SJSA1 (cell line): ENCODE measurements at regions not wholly inside any gene's neighbourhood (a gene's known extent, or its start where the extent isn't known, plus 50 kb on each side); places are given as distances from the start of the nearest gene placed in this dataset.

ENCODE experiments used
- DNase-seq, 2 experiments: peaks; one replicate each; pipeline ENCODE4 v3.0.0-alpha.2; 2015 to 2020; ENCODE audit warnings: low spot score in 2 of 2, low read depth in 1 of 2
- H3K27ac ChIP-seq: fragments of 250-450 bp; sonication (Bioruptor Pico); 2 replicates; pipeline ENCODE4 v1.5.1; 2020; ENCODE audit warnings: mild to moderate bottlenecking, moderate library complexity
- H3K27me3 ChIP-seq: fragments of 250-450 bp; sonication (Bioruptor Pico); replicated peaks from 2 replicates; pipeline ENCODE4 v1.5.1; 2020; ENCODE audit warnings: mild to moderate bottlenecking, moderate library complexity
- H3K36me3 ChIP-seq: fragments of 250-450 bp; sonication (Bioruptor Pico); 2 replicates; pipeline ENCODE4 v1.5.1; 2020; ENCODE audit warnings: mild to moderate bottlenecking
- H3K4me1 ChIP-seq: fragments of 250-450 bp; sonication (Bioruptor Pico); replicated peaks from 2 replicates; pipeline ENCODE4 v1.6.1; 2021; ENCODE audit warnings: mild to moderate bottlenecking
- H3K4me3 ChIP-seq: fragments of 250-450 bp; sonication (Bioruptor Pico); 2 replicates; pipeline ENCODE4 v1.5.1; 2020; ENCODE audit warnings: mild to moderate bottlenecking
- H3K9me3 ChIP-seq: fragments of 250-450 bp; sonication (Bioruptor Pico); replicated peaks from 2 replicates; pipeline ENCODE4 v1.5.1; 2020; ENCODE audit warnings: mild to moderate bottlenecking

DNA sequence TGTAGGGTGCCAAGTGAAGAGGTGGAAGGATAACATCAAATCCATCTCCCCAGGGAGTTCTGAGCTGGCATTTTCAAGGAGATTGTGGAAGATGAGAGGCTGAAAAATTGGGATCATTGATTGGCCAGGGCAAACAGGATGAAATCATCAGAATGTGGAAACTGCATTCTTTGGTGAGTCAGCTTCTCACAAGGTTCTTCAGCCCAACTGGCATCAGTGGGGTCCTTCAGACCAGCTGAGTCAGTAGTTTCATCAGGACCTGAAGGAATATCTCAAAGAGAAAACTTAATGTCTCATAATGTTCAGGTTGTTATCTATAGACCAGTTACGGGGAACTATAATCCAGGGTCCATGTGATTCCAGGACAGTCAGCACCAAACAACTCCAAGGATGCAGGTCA is 195.8 kb downstream of the HAO1 start:
- H3K27ac ChIP-seq: no peak overlapping the region
- H3K4me1 ChIP-seq: peaks cover 11% of the 10 kb centered on the region
- H3K36me3 ChIP-seq: no peaks in the 10 kb centered on the region
- no peak for DNase-seq
- no peaks in the 10 kb centered on the region for H3K27me3 ChIP-seq
- 0 out of 2 replicates have a peak, but pooled peaks cover 2% of the 10 kb centered on the region for H3K9me3 ChIP-seq
- H3K4me3 ChIP-seq: no peak overlapping the region

DNA sequence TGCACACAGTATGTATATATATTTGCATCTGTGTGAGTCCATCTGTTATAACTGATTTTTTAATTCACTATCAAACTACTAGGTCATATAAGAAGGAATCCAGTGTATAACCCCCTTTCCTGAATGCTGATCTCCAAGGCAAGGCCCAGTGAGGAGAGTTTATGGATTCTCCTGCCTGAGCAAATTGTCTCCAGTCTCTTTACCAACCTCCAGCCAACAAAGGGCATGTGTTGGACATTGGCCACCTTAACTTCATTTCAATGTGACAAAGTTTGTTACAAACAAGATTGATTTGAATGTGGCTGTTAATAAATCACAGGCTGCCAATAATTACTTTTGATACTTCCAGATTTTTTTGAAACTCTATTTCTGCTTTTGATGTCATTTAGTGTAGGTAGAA is 191.6 kb downstream of the HAO1 start:
- Histone ChIP-seq H3K27me3 (no peaks in the 10 kb centered on the region), H3K9me3 (0 out of 2 replicates have a peak, but pooled peaks cover 2% of the 10 kb centered on the region), H3K4me3 (no peak overlapping the region), H3K4me1 (no peaks in the 10 kb centered on the region), H3K27ac (no peak overlapping the region), H3K36me3 (no peaks in the 10 kb centered on the region)
- DNase-seq: no peak

DNA sequence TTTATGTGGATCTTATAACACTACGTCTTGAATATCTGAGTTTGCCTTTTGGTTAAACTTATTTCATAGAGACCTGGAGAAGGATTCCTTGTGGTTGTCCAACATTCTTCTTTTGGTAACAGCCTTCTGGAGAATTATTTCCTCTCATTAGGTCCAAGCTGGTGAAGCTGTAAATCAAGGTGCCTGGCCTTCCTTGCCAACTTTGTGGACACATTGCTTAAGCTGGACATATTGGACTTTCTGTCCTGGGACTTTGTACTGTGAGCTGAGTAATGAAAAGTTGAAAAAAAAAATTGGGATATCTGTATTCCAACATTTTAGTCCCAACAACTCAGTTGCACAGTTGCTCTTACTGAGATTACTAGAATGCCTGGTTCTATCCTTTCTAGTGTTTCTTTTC is 186.2 kb downstream of the HAO1 start:
- H3K9me3 ChIP-seq: no peaks in the 10 kb centered on the region
- peaks cover 4% of the 10 kb centered on the region for H3K4me1 ChIP-seq
- no peak for DNase-seq
- no peaks in the 10 kb centered on the region for H3K36me3 ChIP-seq
- no peak overlapping the region for H3K4me3 ChIP-seq
- no peak overlapping the region for H3K27ac ChIP-seq
- H3K27me3 ChIP-seq: no peaks in the 10 kb centered on the region

DNA sequence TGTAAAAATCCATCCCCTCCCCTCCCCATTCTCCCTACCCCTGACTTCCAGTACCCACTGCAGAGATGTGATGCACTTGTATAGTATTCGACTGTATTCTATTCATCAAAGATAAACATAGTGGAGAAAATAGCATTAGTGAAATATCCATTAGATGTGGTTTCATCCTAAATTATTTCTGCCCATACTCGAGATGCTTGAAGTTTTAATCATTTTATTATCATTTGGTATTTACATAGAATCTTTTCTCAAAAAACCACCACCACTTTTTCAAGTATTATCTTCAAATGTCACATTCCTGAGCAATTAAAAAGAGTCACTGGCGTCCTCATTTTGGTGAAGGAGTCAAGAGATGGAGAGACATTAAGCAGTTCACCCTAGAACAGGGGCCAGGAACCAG is 181.9 kb downstream of the HAO1 start:
- Histone ChIP-seq H3K4me1 (peaks cover 10% of the 10 kb centered on the region), H3K27ac (peak overlapping the region; percentile 30), H3K27me3 (no peaks in the 10 kb centered on the region), H3K4me3 (no peak overlapping the region), H3K36me3 (no peaks in the 10 kb centered on the region), H3K9me3 (no peaks in the 10 kb centered on the region)
- peak in 1 of 2 experiments; percentile 41 for DNase-seq

DNA sequence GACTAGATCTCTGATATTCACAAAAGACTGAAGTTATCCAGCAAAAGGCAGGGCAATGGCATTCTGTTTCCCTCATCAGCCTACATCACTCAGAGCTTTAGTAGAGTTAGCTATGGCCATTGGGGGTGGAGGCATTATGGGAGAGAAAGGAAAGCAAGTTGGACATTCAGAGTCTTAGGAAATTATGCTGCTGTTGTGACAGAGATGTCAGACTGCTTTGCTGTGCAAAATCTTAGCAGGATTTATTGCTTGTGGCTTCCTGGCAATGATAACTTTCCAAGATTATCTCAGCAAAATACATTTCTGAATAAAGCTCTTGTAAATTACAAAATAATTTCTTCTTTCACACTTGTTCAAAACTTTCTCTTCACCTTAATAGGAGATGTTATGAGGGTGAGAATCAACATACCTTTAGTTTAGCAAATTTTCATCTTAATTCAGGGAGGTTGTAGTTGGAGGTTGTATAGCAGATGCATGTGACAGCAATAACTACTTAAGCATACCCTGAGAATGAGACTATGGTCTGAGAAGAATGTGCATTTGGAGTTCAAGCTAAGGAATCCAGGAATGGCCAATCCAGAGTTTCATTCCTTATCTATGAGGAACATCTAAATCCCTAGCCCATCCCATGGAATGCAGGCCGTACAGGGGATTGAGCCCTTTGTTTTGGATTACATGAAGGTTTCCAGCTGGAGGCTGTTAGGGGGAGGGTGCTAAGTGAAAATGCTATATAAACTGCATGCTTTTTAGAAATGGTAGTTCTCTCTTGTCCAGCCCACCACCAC is 179.8 kb downstream of the HAO1 start:
- no peak overlapping the region for H3K27ac ChIP-seq
- DNase-seq: no peak
- no peak overlapping the region for H3K4me3 ChIP-seq
- no peaks in the 10 kb centered on the region for H3K36me3 ChIP-seq
- H3K4me1 ChIP-seq: peaks cover 10% of the 10 kb centered on the region
- no peaks in the 10 kb centered on the region for H3K9me3 ChIP-seq
- no peaks in the 10 kb centered on the region for H3K27me3 ChIP-seq

DNA sequence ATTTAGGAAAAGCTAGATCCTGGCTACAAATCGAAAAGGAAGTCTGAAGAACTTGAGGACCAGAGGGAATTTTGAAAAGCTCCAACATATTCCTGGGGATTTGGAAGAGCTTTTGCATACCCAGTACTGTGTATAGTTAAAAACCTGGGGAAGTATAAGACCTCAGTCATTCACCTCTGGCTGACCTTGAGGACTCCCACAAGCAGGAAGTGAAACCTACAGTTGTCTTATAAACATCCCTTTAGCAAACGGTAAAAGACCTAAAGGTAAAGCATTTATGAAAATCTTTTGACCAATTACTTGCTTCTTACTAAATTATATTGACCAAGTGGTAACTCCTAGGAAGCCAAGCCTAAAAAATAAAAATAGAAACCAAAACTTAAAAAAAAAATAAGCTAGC is 175.0 kb downstream of the HAO1 start:
- Histone ChIP-seq H3K4me1 (no peaks in the 10 kb centered on the region), H3K9me3 (no peaks in the 10 kb centered on the region), H3K27ac (no peak overlapping the region), H3K27me3 (no peaks in the 10 kb centered on the region), H3K4me3 (no peak overlapping the region), H3K36me3 (no peaks in the 10 kb centered on the region)
- no peak for DNase-seq

DNA sequence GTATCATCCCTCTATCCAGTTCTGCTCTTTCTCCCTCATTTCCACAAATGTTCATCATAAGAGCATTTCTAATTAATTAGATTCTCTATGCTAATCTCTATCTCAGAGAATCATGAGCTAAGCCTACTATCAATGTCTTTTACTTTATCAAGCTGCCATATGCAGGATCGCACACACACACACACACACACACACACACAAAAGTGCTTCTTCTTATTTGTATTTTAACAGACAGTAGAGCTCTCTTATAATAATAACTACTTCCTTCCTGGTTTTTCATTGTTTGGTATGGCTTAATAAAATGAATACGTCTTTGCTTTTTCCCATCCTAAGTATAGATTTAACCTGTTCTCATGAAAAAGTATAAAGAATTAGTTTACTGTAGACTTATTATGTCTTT is 170.2 kb downstream of the HAO1 start:
- no peaks in the 10 kb centered on the region for H3K27me3 ChIP-seq
- no peaks in the 10 kb centered on the region for H3K4me1 ChIP-seq
- no peak overlapping the region for H3K4me3 ChIP-seq
- H3K9me3 ChIP-seq: no peaks in the 10 kb centered on the region
- no peaks in the 10 kb centered on the region for H3K36me3 ChIP-seq
- DNase-seq: no peak
- H3K27ac ChIP-seq: no peak overlapping the region

DNA sequence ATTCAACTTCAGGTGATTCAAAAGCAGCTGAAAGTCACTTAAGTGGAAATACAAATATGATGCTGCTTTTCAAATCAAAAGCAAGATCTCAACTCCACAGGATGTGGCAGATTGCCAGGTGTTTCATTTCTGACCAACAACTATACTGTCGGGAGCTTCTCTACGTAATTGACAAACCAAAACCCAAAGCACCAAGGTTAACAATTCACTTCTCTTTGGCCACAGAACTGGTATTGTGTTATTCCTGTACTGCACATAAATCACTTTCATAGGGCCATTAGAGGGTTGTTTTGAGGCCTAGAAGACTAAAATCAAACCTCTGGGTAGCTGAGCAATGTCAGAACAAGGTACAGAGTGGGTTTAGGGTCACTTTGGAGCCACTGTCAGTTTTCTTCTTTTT is 169.7 kb downstream of the HAO1 start:
- no peak for DNase-seq
- H3K4me1 ChIP-seq: no peaks in the 10 kb centered on the region
- H3K4me3 ChIP-seq: no peak overlapping the region
- H3K27me3 ChIP-seq: no peaks in the 10 kb centered on the region
- no peak overlapping the region for H3K27ac ChIP-seq
- H3K36me3 ChIP-seq: no peaks in the 10 kb centered on the region
- H3K9me3 ChIP-seq: no peaks in the 10 kb centered on the region

DNA sequence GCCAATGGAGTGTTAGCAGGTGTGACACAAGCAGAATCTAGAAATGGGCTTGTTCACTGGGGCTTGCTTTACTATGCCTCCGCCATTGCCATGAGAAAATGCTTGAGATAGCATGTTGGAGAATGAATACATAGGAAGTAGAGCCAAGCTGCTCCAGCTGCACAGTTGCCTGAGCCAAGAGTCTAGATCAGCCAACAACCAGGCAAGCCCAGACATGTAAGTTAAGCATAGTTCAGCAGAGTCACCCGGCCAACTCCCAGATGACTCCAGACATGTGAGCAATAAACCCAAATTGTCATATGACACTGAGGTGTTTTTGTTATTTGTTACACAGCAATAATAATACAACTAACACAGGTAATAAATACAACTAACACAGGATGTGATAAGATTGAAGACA is 167.9 kb downstream of the HAO1 start:
- H3K9me3 ChIP-seq: no peaks in the 10 kb centered on the region
- DNase-seq: no peak
- no peak overlapping the region for H3K27ac ChIP-seq
- no peaks in the 10 kb centered on the region for H3K27me3 ChIP-seq
- H3K4me3 ChIP-seq: no peak overlapping the region
- no peaks in the 10 kb centered on the region for H3K36me3 ChIP-seq
- no peaks in the 10 kb centered on the region for H3K4me1 ChIP-seq

DNA sequence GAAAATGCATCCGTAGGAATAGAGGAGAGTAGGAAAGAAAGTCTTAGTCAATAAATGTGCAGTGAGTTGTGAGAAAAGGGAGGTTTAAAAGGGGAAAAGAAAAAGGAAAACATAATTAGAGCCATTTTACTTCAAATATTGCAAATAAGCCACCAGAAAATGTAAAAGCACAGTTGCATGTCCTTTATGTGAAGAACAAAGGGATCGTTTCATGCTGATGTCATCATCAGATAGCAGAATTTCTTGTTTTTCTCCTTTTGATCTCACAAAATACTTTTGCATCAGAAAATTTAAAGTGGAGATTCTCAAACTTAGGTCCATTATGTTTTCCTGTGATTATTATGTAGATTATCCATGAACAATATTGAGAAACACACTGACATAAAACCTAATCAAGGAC is 166.7 kb downstream of the HAO1 start:
- no peaks in the 10 kb centered on the region for H3K36me3 ChIP-seq
- no peaks in the 10 kb centered on the region for H3K27me3 ChIP-seq
- H3K9me3 ChIP-seq: no peaks in the 10 kb centered on the region
- no peak overlapping the region for H3K4me3 ChIP-seq
- H3K27ac ChIP-seq: no peak overlapping the region
- DNase-seq: no peak
- H3K4me1 ChIP-seq: no peaks in the 10 kb centered on the region

DNA sequence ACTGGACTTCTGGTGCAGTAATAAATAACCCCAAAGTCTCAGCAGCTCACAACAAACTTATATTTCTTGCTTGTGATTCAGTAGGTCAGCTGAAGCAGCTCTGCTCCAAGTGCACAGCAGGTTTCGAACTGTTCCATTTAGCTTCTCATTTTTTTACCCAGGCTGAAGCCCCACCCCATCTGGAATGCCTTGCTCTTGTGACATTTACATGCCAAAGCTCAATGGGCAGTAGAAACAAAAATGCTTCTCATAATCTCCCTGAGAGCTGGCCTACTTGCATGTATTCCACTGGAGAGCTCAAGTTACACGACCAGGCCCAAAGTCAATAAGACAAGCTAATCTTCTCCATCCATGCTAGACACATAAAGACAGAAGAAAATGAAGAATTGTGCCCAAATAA is 165.2 kb downstream of the HAO1 start:
- H3K27ac ChIP-seq: no peak overlapping the region
- no peaks in the 10 kb centered on the region for H3K27me3 ChIP-seq
- H3K4me3 ChIP-seq: no peak overlapping the region
- no peak for DNase-seq
- no peaks in the 10 kb centered on the region for H3K4me1 ChIP-seq
- H3K36me3 ChIP-seq: no peaks in the 10 kb centered on the region
- H3K9me3 ChIP-seq: no peaks in the 10 kb centered on the region

DNA sequence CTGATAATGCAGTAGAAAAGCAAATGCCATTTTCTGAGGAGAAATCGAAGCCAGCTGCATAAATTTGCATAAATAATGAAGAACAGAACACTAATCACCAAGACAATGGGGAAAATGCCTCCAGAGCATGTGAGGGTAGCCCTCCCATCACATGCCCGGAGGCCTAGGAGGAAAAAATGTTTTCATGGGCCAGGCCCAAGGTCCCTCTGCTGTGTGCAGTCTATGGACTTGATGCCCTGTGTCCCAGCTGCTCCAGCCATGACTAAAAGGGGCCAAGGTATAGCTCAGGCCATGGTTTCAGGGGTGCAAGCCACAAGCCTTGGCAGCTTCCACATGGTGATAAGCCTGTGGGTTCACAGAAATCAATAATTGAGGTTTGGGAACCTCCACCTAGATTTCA is 164.1 kb downstream of the HAO1 start:
- DNase-seq: no peak
- no peaks in the 10 kb centered on the region for H3K36me3 ChIP-seq
- H3K27ac ChIP-seq: no peak overlapping the region
- H3K9me3 ChIP-seq: no peaks in the 10 kb centered on the region
- H3K27me3 ChIP-seq: no peaks in the 10 kb centered on the region
- H3K4me3 ChIP-seq: no peak overlapping the region
- H3K4me1 ChIP-seq: no peaks in the 10 kb centered on the region

DNA sequence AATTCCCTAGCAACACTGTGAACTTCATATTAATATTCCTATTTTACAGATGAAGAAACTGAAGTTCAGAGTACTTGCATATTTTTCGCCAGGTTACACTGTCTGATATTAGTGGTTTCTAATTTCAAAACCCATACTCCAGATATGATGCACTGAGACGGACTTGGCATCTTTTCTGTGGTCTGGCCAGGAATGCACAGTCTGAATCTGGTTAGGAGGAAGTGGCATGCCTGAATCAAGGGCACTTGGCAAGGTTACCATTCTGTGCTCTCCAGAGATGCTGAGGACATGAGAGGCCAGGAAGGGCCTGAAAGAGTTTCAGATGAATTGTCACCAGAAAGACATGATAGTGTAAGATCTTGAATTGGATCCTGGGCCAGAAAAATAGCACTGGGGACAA is 150.1 kb downstream of the HAO1 start:
- no peaks in the 10 kb centered on the region for H3K9me3 ChIP-seq
- H3K4me3 ChIP-seq: no peak overlapping the region
- no peaks in the 10 kb centered on the region for H3K27me3 ChIP-seq
- H3K36me3 ChIP-seq: no peaks in the 10 kb centered on the region
- H3K27ac ChIP-seq: no peak overlapping the region
- no peaks in the 10 kb centered on the region for H3K4me1 ChIP-seq
- no peak for DNase-seq

DNA sequence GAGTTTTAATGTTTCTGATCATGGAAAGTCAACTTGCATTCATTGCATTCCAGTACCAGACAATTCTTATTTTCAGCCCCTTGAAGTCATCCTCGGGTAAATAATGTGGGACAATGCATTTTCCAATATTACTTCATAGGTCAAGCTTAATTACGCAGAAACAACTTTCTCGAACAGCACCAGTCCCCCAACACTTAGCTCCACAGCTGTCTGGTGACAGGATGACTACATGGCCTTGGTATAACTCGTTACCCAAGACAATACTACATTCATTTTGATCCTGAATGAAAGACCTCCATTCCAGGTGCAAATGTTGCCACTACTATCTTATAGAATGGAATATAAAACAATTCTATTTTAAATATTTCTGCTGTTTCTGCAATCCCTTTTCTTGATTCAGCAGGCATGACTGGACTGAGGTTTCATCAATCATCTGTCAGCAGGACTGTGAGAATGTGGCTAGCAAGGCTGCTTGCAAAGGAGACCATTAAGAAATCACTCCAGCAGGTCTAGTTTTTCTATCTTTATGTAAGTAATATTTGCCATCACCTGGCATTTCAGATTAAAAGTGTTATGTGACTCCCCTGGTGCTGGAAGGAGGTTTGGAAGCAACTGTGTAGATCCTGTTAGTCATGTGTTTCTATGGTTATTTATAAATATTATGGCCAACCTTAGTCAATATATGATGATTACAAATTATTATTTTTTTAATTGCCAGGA is 147.9 kb downstream of the HAO1 start:
- Histone ChIP-seq H3K27ac (no peak overlapping the region), H3K9me3 (no peaks in the 10 kb centered on the region), H3K27me3 (no peaks in the 10 kb centered on the region), H3K36me3 (no peaks in the 10 kb centered on the region), H3K4me1 (no peaks in the 10 kb centered on the region), H3K4me3 (no peak overlapping the region)
- no peak for DNase-seq
